HL-60 (cell line): ENCODE measurements at regions not wholly inside any gene's neighbourhood (a gene's known extent, or its start where the extent isn't known, plus 50 kb on each side); places are given as distances from the start of the nearest gene placed in this dataset.

ENCODE experiments used
- GABPA ChIP-seq: IDR thresholded peaks from 2 replicates; pipeline ENCODE4 v1.6.1; 2012; ENCODE audit warnings: low read depth
- POLR2AphosphoS5 ChIP-seq: IDR thresholded peaks from 2 replicates; pipeline ENCODE4 v1.6.1; 2012; ENCODE audit warnings: low read depth
- TF ChIP-seq, protein P1 (sequence below): IDR thresholded peaks from one replicate; pipeline ENCODE4 v1.5.1; 2011; ENCODE audit warnings: low read length, control low read depth, inconsistent platforms; ENCODE audit not compliant: insufficient read depth
- TF ChIP-seq, protein P2 (sequence below): IDR thresholded peaks from 2 replicates; pipeline ENCODE4 v1.6.1; 2012; ENCODE audit warnings: low read depth; ENCODE audit not compliant: insufficient replicate concordance

DNA sequence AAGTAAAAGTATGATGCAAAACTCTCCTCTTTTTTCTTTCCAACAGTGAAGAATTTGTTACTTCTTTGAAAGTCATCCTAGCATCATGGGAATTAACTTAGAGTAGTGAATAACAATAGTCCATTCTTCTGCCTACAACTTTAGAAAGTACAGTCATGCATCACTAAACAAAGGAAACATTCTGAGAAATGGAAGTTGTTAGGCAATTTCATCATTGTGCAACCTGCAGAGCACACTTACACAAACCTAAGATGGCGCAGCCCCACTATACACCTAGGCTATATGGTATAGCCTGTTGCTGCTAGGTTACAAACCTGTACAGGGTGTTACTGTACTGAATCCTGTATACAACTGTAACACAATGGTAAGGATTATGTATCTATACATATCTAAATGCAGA, 1209.3 kb upstream of the C9orf72 start:
- TF ChIP-seq, protein P1, sequence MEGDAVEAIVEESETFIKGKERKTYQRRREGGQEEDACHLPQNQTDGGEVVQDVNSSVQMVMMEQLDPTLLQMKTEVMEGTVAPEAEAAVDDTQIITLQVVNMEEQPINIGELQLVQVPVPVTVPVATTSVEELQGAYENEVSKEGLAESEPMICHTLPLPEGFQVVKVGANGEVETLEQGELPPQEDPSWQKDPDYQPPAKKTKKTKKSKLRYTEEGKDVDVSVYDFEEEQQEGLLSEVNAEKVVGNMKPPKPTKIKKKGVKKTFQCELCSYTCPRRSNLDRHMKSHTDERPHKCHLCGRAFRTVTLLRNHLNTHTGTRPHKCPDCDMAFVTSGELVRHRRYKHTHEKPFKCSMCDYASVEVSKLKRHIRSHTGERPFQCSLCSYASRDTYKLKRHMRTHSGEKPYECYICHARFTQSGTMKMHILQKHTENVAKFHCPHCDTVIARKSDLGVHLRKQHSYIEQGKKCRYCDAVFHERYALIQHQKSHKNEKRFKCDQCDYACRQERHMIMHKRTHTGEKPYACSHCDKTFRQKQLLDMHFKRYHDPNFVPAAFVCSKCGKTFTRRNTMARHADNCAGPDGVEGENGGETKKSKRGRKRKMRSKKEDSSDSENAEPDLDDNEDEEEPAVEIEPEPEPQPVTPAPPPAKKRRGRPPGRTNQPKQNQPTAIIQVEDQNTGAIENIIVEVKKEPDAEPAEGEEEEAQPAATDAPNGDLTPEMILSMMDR: no peak
- TF ChIP-seq POLR2AphosphoS5 (no peak), GABPA (no peak)
- TF ChIP-seq, protein P2, sequence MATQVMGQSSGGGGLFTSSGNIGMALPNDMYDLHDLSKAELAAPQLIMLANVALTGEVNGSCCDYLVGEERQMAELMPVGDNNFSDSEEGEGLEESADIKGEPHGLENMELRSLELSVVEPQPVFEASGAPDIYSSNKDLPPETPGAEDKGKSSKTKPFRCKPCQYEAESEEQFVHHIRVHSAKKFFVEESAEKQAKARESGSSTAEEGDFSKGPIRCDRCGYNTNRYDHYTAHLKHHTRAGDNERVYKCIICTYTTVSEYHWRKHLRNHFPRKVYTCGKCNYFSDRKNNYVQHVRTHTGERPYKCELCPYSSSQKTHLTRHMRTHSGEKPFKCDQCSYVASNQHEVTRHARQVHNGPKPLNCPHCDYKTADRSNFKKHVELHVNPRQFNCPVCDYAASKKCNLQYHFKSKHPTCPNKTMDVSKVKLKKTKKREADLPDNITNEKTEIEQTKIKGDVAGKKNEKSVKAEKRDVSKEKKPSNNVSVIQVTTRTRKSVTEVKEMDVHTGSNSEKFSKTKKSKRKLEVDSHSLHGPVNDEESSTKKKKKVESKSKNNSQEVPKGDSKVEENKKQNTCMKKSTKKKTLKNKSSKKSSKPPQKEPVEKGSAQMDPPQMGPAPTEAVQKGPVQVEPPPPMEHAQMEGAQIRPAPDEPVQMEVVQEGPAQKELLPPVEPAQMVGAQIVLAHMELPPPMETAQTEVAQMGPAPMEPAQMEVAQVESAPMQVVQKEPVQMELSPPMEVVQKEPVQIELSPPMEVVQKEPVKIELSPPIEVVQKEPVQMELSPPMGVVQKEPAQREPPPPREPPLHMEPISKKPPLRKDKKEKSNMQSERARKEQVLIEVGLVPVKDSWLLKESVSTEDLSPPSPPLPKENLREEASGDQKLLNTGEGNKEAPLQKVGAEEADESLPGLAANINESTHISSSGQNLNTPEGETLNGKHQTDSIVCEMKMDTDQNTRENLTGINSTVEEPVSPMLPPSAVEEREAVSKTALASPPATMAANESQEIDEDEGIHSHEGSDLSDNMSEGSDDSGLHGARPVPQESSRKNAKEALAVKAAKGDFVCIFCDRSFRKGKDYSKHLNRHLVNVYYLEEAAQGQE: no peak
